Peyer's patch (tissue), 4 donors: ENCODE measurements at regions not wholly inside any gene's neighbourhood (a gene's known extent, or its start where the extent isn't known, plus 50 kb on each side); places are given as distances from the start of the nearest gene placed in this dataset.

Source experiments
- DNase-seq, 3 donors: peaks; one replicate each; pipeline ENCODE4 v3.0.0-alpha.2; 2017 to 2019
- H3K27ac ChIP-seq, 4 donors: fragments of 200-600 bp; sonication (generic); one replicate each; pipeline ENCODE4 v1.5.1; 2016 to 2019
- H3K27me3 ChIP-seq, 2 donors: fragments of 200-600 bp; sonication (generic); one replicate each; pipeline ENCODE4 v1.5.1; 2019
- H3K36me3 ChIP-seq, 3 donors: fragments of 200-600 bp; sonication (generic); one replicate each; pipeline ENCODE4 v1.5.1; 2016 to 2019
- H3K4me1 ChIP-seq, 4 donors: fragments of 200-600 bp; sonication (generic); one replicate each; pipeline ENCODE4 v1.5.1; 2016 to 2019
- H3K4me3 ChIP-seq, 4 donors: fragments of 200-600 bp; sonication (generic); 1 replicate in 3 of 4; 2 replicates in 1 of 4; pipeline ENCODE4 v1.5.1; 2016 to 2019; ENCODE audit warnings: mild to moderate bottlenecking in 1 of 4
- H3K9me3 ChIP-seq, 4 donors: fragments of 200-600 bp; sonication (generic); one replicate each; pipeline ENCODE4 v1.5.1; 2016 to 2019; ENCODE audit warnings: mild to moderate bottlenecking in 1 of 4
- POLR2A ChIP-seq, 2 donors: fragments of 450-650 bp; IDR thresholded peaks; one replicate each; pipeline ENCODE4 v1.5.1; 2017; ENCODE audit warnings: antibody characterized with exemption in 2 of 2, mild to moderate bottlenecking in 2 of 2, moderate library complexity in 2 of 2
- TF ChIP-seq, protein P1 (sequence below), 6 experiments: fragments of 450-650 bp in 4 of 6; fragments of 200-600 bp in 2 of 6; sonication (generic) in 1 of 6; IDR thresholded peaks; one replicate each; pipeline ENCODE4 v1.5.1; 2017 to 2019; ENCODE audit warnings: antibody characterized with exemption in 6 of 6, mild to moderate bottlenecking in 3 of 6, moderate library complexity in 1 of 6

DNA sequence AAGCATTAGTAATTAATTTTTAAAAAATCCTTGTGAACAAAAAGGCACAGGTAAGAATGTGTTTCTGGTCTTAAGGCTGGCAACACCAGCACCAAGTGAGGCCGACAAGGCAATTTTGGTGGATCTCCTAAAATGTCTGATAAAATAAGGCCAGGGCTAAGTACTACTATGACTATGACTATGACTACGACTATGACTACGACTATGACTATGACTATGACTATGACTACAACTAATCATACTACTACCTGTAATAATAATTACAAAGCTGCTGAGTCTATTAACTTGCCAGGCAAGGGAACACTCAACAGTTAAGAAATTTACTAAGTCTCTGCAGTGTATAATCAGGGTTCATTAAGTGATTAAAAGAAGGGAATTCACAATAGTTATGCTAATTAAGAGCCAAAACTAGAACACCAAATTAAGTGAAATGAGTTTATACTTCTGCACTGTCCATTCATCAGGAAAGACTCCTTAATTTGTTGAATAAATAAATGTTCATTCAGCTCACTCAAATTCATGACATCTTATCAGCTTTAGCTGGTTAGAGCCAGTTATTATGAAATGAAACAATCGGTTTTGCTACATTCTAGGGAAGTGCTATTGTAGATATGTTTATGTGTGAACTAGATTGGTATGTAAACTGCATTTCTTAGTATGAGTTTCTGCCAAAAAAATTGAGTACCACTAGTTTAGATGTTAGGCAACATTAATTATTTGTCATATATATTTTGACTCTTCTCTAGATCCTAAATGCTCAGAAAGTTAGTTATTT is 1626.2 kb upstream of the PCDH20 start:
- H3K9me3 ChIP-seq, result no peaks in the 10 kb centered on the region
- H3K4me3 ChIP-seq, result no peak overlapping the region
- TF ChIP-seq, protein P1, sequence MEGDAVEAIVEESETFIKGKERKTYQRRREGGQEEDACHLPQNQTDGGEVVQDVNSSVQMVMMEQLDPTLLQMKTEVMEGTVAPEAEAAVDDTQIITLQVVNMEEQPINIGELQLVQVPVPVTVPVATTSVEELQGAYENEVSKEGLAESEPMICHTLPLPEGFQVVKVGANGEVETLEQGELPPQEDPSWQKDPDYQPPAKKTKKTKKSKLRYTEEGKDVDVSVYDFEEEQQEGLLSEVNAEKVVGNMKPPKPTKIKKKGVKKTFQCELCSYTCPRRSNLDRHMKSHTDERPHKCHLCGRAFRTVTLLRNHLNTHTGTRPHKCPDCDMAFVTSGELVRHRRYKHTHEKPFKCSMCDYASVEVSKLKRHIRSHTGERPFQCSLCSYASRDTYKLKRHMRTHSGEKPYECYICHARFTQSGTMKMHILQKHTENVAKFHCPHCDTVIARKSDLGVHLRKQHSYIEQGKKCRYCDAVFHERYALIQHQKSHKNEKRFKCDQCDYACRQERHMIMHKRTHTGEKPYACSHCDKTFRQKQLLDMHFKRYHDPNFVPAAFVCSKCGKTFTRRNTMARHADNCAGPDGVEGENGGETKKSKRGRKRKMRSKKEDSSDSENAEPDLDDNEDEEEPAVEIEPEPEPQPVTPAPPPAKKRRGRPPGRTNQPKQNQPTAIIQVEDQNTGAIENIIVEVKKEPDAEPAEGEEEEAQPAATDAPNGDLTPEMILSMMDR (IDR thresholded peaks at IDR 0.05), result no peak
- TF ChIP-seq POLR2A (IDR thresholded peaks at IDR 0.05), result no peak
- H3K27ac ChIP-seq, result no peak overlapping the region
- H3K27me3 ChIP-seq, result no peaks in the 10 kb centered on the region
- H3K36me3 ChIP-seq, result no peaks in the 10 kb centered on the region
- no peak for DNase-seq
- no peaks in the 10 kb centered on the region for H3K4me1 ChIP-seq

DNA sequence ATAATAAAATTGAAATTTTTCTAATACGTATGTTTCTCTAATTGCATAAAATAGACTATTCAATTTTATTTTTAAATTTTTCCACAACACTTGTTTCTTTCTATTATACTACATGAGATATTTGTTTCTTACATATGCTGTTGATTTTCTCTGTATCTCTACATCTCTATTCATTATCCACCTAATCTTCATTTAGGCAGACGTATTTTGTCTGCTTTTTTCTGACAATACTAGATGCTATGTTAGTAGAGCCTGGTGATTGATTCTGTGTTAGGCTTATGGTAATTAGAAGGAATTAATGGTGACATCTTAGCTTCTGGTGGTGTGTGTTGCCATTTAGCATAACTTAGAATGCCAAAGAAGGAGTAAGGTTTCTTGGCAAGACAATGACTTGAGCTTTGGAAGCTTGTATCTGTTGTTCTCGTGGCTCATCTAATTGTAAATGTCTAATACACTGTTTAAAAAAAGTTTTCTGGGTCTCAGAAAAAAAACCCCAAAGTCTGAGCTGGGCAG is 1610.7 kb upstream of the PCDH20 start:
- H3K27ac ChIP-seq, result no peak overlapping the region
- no peak for DNase-seq
- no peaks in the 10 kb centered on the region for H3K27me3 ChIP-seq
- no peaks in the 10 kb centered on the region for H3K36me3 ChIP-seq
- TF ChIP-seq, protein P1 (IDR thresholded peaks at IDR 0.05), result no peak
- no peak for TF ChIP-seq POLR2A (IDR thresholded peaks at IDR 0.05)
- H3K9me3 ChIP-seq, result no peaks in the 10 kb centered on the region
- H3K4me1 ChIP-seq, result no peaks in the 10 kb centered on the region
- no peak overlapping the region for H3K4me3 ChIP-seq

DNA sequence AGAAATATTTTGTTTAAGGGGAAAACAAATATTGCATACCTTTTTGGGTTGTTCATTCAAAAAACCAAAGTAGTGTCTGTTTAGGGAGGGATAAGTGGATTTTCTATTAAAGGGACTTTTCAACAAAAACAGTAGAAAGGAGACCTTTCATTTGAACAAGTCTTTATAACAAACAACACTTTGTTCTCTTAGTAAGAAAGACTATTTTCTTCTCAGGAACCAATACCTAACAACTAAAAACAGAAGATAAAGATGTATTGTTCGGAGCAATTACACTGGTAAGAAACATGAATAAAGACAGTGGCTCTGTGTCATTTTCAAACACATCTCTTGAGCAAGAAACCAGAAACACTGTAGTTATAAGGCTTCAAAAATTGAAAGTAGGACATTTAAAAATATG is 1610.1 kb upstream of the PCDH20 start:
- no peaks in the 10 kb centered on the region for H3K36me3 ChIP-seq
- no peak for TF ChIP-seq POLR2A (IDR thresholded peaks at IDR 0.05)
- TF ChIP-seq, protein P1 (IDR thresholded peaks at IDR 0.05), result no peak
- no peak overlapping the region for H3K27ac ChIP-seq

DNA sequence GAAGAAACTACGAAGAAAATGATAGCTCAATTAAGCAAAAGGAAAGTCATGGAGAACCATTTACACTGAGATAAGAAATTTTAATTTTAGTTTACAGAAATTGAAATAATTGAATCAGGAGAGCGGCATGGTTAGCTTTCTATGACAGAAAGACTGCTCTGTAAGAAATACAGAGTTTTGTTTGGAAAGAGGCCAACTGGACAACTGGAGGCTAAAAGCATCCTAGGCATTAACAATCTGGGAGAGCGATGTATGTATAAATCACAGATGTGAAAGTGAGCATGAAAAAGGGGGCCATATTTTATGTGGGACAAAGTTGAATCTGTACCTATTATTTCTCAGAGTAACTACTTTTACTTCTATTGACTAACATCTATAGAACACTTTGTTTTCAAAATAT is 1608.8 kb upstream of the PCDH20 start:
- Histone ChIP-seq H3K27me3 (no peaks in the 10 kb centered on the region), H3K4me3 (no peak overlapping the region), H3K9me3 (no peaks in the 10 kb centered on the region), H3K4me1 (no peaks in the 10 kb centered on the region), H3K36me3 (no peaks in the 10 kb centered on the region), H3K27ac (no peak overlapping the region)
- TF ChIP-seq, protein P1 (IDR thresholded peaks at IDR 0.05), result no peak
- no peak for TF ChIP-seq POLR2A (IDR thresholded peaks at IDR 0.05)
- DNase-seq, result no peak

More for the DNA sequence above, 1610.1 kb upstream of the PCDH20 start:
- Histone ChIP-seq H3K9me3 (no peaks in the 10 kb centered on the region), H3K4me1 (no peaks in the 10 kb centered on the region), H3K27me3 (no peaks in the 10 kb centered on the region), H3K4me3 (no peak overlapping the region)
- no peak for DNase-seq

DNA sequence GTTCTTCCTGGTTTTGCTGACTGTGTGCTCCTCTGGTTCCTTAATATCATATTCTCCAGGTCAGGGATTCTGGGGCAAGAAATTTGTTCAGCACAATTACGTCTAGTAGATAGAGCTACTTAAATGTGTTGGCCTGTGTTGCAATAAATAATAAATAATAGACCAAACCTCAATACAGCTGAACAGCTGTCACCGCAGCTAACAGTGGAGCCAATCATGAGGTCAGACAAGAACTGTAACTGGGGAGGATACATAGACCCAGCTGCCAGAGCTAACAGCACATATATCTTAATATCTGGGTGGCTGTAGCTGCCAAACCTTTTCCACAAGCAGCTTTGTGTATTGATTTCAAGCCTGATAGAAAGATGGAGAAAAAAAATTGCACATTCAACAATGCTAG is 1596.3 kb upstream of the PCDH20 start:
- Histone ChIP-seq H3K27me3 (no peaks in the 10 kb centered on the region), H3K4me3 (no peak overlapping the region), H3K4me1 (no peaks in the 10 kb centered on the region), H3K27ac (no peak overlapping the region), H3K36me3 (no peaks in the 10 kb centered on the region), H3K9me3 (peaks cover 0 to 11% (median 3%) of the 10 kb centered on the region in 4 donors)
- no peak for DNase-seq
- no peak for TF ChIP-seq POLR2A (IDR thresholded peaks at IDR 0.05)
- TF ChIP-seq, protein P1 (IDR thresholded peaks at IDR 0.05), result no peak
